Activated CD4-positive, alpha-beta memory T cell treated with anti-CD3 and anti-CD28 coated beads for 36 hours (primary cell): ENCODE measurements at regions not wholly inside any gene's neighbourhood (a gene's known extent, or its start where the extent isn't known, plus 50 kb on each side); places are given as distances from the start of the nearest gene placed in this dataset.

Source experiments
- CTCF ChIA-PET: fragments of 350-600 bp; sonication (Branson Sonifier 250); formaldehyde crosslinking; loops from one replicate; lab custom pipeline; 2021; ENCODE audit warnings: antibody characterized with exemption, inconsistent platforms; lab: Charles Lee
- POLR2A ChIA-PET: fragments of 350-600 bp; sonication (Branson Sonifier 250); formaldehyde crosslinking; loops from one replicate; lab custom pipeline; 2021; ENCODE audit warnings: antibody characterized with exemption; lab: Charles Lee
- DNase-seq: peaks from one replicate; pipeline ENCODE4 v3.0.0-alpha.2; 2020
- H3K27ac Mint-ChIP-seq: one replicate; pipeline ENCODE4 v1.8.0; 2021; ENCODE audit warnings: mixed read lengths
- H3K27me3 Mint-ChIP-seq: one replicate; pipeline ENCODE4 v1.8.0; 2021; ENCODE audit warnings: mixed read lengths
- H3K36me3 Mint-ChIP-seq: one replicate; pipeline ENCODE4 v1.8.0; 2021; ENCODE audit warnings: mixed read lengths
- H3K4me1 Mint-ChIP-seq: one replicate; pipeline ENCODE4 v1.8.0; 2021; ENCODE audit warnings: low read depth, mixed read lengths
- H3K4me3 Mint-ChIP-seq: one replicate; pipeline ENCODE4 v1.8.0; 2021; ENCODE audit warnings: mild to moderate bottlenecking, mixed read lengths
- H3K9me3 Mint-ChIP-seq: one replicate; pipeline ENCODE4 v1.8.0; 2021; ENCODE audit warnings: mixed read lengths
- intact Hi-C: fragments of 100-400 bp; cut with micrococcal nuclease; formaldehyde crosslinking; loops from one replicate; pipeline ENCODE4 v1.15.1; 2023

GRCh38 chr19:31497709-31498108, 148.5 kb upstream of the TSHZ3 start:
- intact Hi-C loops: no loop called here
- CTCF ChIA-PET: no interaction called here
- POLR2A ChIA-PET: no interaction called here
- peaks cover 2% of the 10 kb centered on the region for H3K27me3 Mint-ChIP-seq
- no peaks in the 10 kb centered on the region for H3K36me3 Mint-ChIP-seq
- DNase-seq: no peak
- no peaks in the 10 kb centered on the region for H3K9me3 Mint-ChIP-seq
- H3K4me3 Mint-ChIP-seq: no peak overlapping the region
- no peaks in the 10 kb centered on the region for H3K4me1 Mint-ChIP-seq
- no peak overlapping the region for H3K27ac Mint-ChIP-seq

- no peak for DNase-seq
- no peaks in the 10 kb centered on the region for H3K36me3 Mint-ChIP-seq
- POLR2A ChIA-PET: no interaction called here
- intact Hi-C loops: no loop called here
- no peaks in the 10 kb centered on the region for H3K4me1 Mint-ChIP-seq
- CTCF ChIA-PET: no interaction called here
- no peak overlapping the region for H3K4me3 Mint-ChIP-seq
- H3K27ac Mint-ChIP-seq: no peak overlapping the region
- H3K27me3 Mint-ChIP-seq: peaks cover 7% of the 10 kb centered on the region
- H3K9me3 Mint-ChIP-seq: no peaks in the 10 kb centered on the region
Measured at GRCh38 chr19:31498781-31499180, 149.5 kb upstream of the TSHZ3 start.

GRCh38 chr19:31499281-31500196, 150.3 kb upstream of the TSHZ3 start:
- no peak for DNase-seq
- intact Hi-C loops: no loop called here
- ChIA-PET POLR2A (no interaction called here), CTCF (no interaction called here)
- no peak overlapping the region for H3K27ac Mint-ChIP-seq
- H3K36me3 Mint-ChIP-seq: no peaks in the 10 kb centered on the region
- no peaks in the 10 kb centered on the region for H3K4me1 Mint-ChIP-seq
- no peaks in the 10 kb centered on the region for H3K9me3 Mint-ChIP-seq
- H3K4me3 Mint-ChIP-seq: no peak overlapping the region
- peaks cover 7% of the 10 kb centered on the region for H3K27me3 Mint-ChIP-seq

- Mint-ChIP-seq H3K36me3 (no peaks in the 10 kb centered on the region), H3K27ac (no peak overlapping the region), H3K9me3 (no peaks in the 10 kb centered on the region), H3K4me3 (no peak overlapping the region), H3K27me3 (peaks cover 7% of the 10 kb centered on the region), H3K4me1 (no peaks in the 10 kb centered on the region)
- POLR2A ChIA-PET: no interaction called here
- CTCF ChIA-PET: no interaction called here
- no peak for DNase-seq
- intact Hi-C loops: no loop called here
Measured at GRCh38 chr19:31500197-31500830, 151.1 kb upstream of the TSHZ3 start.

DNA sequence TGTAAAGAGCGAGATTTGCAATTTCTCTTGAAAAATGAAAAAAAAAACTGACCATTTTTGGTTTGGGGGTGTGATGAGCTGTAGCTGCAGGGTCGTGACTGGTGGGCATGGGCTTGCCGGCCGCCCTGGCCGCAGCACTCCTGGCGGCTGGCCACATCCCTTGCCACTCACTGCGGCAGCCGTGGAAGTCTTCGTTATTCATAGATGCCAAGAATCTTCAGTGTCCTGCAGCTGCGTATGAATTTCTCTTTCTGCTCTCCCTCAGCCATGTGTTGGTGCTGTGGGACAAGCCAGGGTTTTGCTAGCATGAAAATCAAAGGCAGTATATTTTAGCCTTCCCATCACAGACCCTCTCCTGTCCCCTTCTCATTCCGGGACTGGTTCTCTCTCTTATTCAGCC, 151.7 kb upstream of the TSHZ3 start:
- no peak overlapping the region for H3K27ac Mint-ChIP-seq
- no peaks in the 10 kb centered on the region for H3K36me3 Mint-ChIP-seq
- POLR2A ChIA-PET: no interaction called here
- DNase-seq: no peak
- no peaks in the 10 kb centered on the region for H3K4me1 Mint-ChIP-seq
- H3K4me3 Mint-ChIP-seq: no peak overlapping the region
- CTCF ChIA-PET: interaction anchor here (0.6 kb wide), 1 partner anchor 640 kb away, joined by 4 read pairs; no protein-coding TSS in a partner anchor
- H3K9me3 Mint-ChIP-seq: no peaks in the 10 kb centered on the region
- peaks cover 9% of the 10 kb centered on the region for H3K27me3 Mint-ChIP-seq
- intact Hi-C loops: no loop called here

- ChIA-PET POLR2A (no interaction called here), CTCF (interaction anchor here (0.6 kb wide), 1 partner anchor 641 kb away, joined by 4 read pairs; no protein-coding TSS in a partner anchor)
- Mint-ChIP-seq H3K4me3 (no peak overlapping the region), H3K27ac (no peak overlapping the region), H3K27me3 (peaks cover 10% of the 10 kb centered on the region), H3K4me1 (no peaks in the 10 kb centered on the region), H3K9me3 (no peaks in the 10 kb centered on the region), H3K36me3 (no peaks in the 10 kb centered on the region)
- DNase-seq: no peak
- intact Hi-C loops: no loop called here
Measured at GRCh38 chr19:31501427-31502195, 152.4 kb upstream of the TSHZ3 start.

DNA sequence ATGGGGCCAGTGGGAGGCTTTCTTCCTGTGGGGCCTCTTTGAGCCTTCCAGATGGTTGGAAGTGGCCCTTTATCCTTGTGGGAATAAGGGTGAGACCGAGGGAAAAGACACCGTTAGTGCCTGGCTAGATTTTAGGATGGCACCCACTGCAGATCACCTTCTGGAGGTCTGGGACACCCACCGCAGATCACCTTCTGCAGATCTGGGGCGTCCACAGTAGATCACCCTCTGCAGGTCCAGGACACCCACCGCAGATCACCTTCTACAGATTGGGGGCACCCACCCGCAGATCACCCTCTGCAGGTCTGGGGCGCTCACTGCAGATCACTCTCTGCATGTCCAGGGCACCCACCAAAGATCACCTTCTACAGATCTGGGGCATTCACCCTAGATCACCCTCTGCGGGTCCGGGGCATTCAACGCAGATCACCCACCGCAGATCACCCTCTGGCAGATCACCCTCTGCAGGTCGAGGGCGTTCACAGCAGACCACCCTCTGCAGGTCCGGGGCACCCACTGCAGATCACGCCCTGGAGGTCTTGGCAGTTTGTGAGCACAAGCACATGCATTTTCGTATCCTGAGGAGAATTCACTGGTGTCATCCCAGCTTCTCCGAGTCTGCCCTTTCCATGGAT, 153.4 kb upstream of the TSHZ3 start:
- intact Hi-C loops: no loop called here
- Mint-ChIP-seq H3K4me3 (no peak overlapping the region), H3K36me3 (no peaks in the 10 kb centered on the region), H3K27ac (no peak overlapping the region), H3K9me3 (no peaks in the 10 kb centered on the region), H3K4me1 (no peaks in the 10 kb centered on the region), H3K27me3 (peaks cover 11% of the 10 kb centered on the region)
- ChIA-PET POLR2A (no interaction called here), CTCF (no interaction called here)
- no peak for DNase-seq

- Mint-ChIP-seq H3K36me3 (no peaks in the 10 kb centered on the region), H3K27ac (no peak overlapping the region), H3K4me1 (no peaks in the 10 kb centered on the region), H3K4me3 (no peak overlapping the region), H3K27me3 (peaks cover 11% of the 10 kb centered on the region), H3K9me3 (no peaks in the 10 kb centered on the region)
- DNase-seq: no peak
- CTCF ChIA-PET: no interaction called here
- intact Hi-C loops: no loop called here
- POLR2A ChIA-PET: no interaction called here
Measured at GRCh38 chr19:31503211-31503610, 154.0 kb upstream of the TSHZ3 start.

- peaks cover 16% of the 10 kb centered on the region for H3K27me3 Mint-ChIP-seq
- DNase-seq: no peak
- no peak overlapping the region for H3K4me3 Mint-ChIP-seq
- H3K36me3 Mint-ChIP-seq: no peaks in the 10 kb centered on the region
- ChIA-PET CTCF (no interaction called here), POLR2A (no interaction called here)
- intact Hi-C loops: no loop called here
- no peak overlapping the region for H3K27ac Mint-ChIP-seq
- peaks cover 4% of the 10 kb centered on the region for H3K9me3 Mint-ChIP-seq
- no peaks in the 10 kb centered on the region for H3K4me1 Mint-ChIP-seq
Measured at GRCh38 chr19:31504221-31504620, 155.0 kb upstream of the TSHZ3 start.

DNA sequence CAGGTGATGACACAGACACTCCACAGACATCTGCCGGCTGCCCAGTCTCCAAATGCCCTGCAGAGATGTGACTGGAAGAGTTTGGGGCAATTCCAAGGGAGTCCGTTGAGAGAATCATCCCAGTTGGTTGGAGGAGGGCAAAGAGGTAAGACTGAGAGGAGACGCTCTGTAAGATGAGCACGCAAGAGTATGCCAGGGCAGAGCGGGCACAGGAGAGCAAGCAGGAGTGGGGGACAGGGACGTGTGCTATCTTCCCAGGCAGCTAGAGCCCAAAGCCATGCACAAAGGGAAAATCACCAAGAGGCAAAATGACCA, 156.3 kb upstream of the TSHZ3 start:
- Mint-ChIP-seq H3K27ac (no peak overlapping the region), H3K9me3 (peaks cover 4% of the 10 kb centered on the region), H3K4me1 (no peaks in the 10 kb centered on the region), H3K27me3 (peaks cover 16% of the 10 kb centered on the region), H3K36me3 (no peaks in the 10 kb centered on the region), H3K4me3 (no peak overlapping the region)
- intact Hi-C loops: no loop called here
- ChIA-PET CTCF (no interaction called here), POLR2A (no interaction called here)
- DNase-seq: no peak

- Mint-ChIP-seq H3K27me3 (peaks cover 16% of the 10 kb centered on the region), H3K36me3 (no peaks in the 10 kb centered on the region), H3K9me3 (peaks cover 4% of the 10 kb centered on the region), H3K27ac (no peak overlapping the region), H3K4me1 (no peaks in the 10 kb centered on the region), H3K4me3 (no peak overlapping the region)
- ChIA-PET POLR2A (no interaction called here), CTCF (no interaction called here)
- intact Hi-C loops: no loop called here
- DNase-seq: no peak
Measured at GRCh38 chr19:31506102-31506501, 156.9 kb upstream of the TSHZ3 start.

DNA sequence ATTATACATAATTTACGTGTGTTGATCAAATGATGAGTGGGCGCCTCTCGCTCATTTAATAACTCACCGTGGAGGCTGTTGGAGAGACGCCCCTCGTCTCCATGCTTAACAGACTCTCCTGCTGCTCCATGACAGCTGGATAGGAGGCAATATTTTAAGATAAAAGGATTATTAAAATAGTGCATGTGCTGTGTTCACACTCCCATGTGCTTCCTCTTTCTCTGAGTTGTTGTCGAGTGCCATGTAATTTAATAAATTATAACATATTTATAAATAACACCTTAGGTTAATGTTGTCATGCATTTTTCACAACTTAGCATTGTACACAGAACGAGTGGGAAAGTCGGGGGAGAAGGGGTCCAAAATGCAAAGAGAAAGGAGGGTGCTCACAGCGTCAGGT, 161.4 kb upstream of the TSHZ3 start:
- H3K4me1 Mint-ChIP-seq: no peaks in the 10 kb centered on the region
- H3K9me3 Mint-ChIP-seq: peaks cover 4% of the 10 kb centered on the region
- no peaks in the 10 kb centered on the region for H3K36me3 Mint-ChIP-seq
- H3K4me3 Mint-ChIP-seq: no peak overlapping the region
- intact Hi-C loops: no loop called here
- ChIA-PET POLR2A (no interaction called here), CTCF (no interaction called here)
- DNase-seq: no peak
- peaks cover 9% of the 10 kb centered on the region for H3K27me3 Mint-ChIP-seq
- no peak overlapping the region for H3K27ac Mint-ChIP-seq
